ENCODE measurements at regions not wholly inside any gene's neighbourhood (a gene's known extent, or its start where the extent isn't known, plus 50 kb on each side); places are given as distances from the start of the nearest gene placed in this dataset.
"Not testable (repeated sequence)": the region's sequence is repeated elsewhere in the genome, so short reads cannot be mapped to it uniquely, and the experiment has no call there.

DNA sequence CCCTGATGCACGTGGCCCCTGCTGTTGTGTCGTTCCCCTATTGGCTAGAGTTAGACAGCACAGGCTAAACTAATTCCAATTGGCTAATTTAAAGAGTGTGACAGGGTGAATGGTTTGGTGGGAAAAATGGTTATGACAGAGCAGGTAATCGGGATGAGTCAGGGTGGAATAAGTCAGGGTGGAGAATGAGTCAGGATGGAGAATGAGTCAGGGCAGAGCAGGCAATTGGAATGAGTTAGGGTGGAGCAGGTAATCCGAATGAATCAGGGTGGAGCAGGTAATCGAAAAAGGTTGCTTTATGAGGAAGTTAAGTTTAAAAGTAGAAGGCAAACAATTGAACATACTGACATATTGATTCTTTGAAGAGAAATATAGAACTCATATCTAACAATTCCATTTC, 89.0 kb upstream of the HGF start:
- not testable (repeated sequence) for TF ChIP-seq POLR2AphosphoS5 (IDR thresholded peaks at IDR 0.05)
- TF ChIP-seq, protein P1, sequence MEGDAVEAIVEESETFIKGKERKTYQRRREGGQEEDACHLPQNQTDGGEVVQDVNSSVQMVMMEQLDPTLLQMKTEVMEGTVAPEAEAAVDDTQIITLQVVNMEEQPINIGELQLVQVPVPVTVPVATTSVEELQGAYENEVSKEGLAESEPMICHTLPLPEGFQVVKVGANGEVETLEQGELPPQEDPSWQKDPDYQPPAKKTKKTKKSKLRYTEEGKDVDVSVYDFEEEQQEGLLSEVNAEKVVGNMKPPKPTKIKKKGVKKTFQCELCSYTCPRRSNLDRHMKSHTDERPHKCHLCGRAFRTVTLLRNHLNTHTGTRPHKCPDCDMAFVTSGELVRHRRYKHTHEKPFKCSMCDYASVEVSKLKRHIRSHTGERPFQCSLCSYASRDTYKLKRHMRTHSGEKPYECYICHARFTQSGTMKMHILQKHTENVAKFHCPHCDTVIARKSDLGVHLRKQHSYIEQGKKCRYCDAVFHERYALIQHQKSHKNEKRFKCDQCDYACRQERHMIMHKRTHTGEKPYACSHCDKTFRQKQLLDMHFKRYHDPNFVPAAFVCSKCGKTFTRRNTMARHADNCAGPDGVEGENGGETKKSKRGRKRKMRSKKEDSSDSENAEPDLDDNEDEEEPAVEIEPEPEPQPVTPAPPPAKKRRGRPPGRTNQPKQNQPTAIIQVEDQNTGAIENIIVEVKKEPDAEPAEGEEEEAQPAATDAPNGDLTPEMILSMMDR (IDR thresholded peaks at IDR 0.05) = not testable (repeated sequence)

Measured in gastroesophageal sphincter (tissue), 3 donors.